Glutamatergic neuron (in vitro differentiated cells): ENCODE measurements at regions not wholly inside any gene's neighbourhood (a gene's known extent, or its start where the extent isn't known, plus 50 kb on each side); places are given as distances from the start of the nearest gene placed in this dataset.

Experiments used
- DNase-seq: peaks from one replicate; pipeline ENCODE4 v3.0.0; 2022
- H3K27ac Mint-ChIP-seq: one replicate; pipeline ENCODE4 v1.8.0; 2020; ENCODE audit warnings: mild to moderate bottlenecking, mixed read lengths, inconsistent platforms; ENCODE audit not compliant: unreplicated experiment
- H3K27me3 Mint-ChIP-seq: one replicate; pipeline ENCODE4 v1.8.0; 2020; ENCODE audit warnings: mild to moderate bottlenecking, moderate library complexity, mixed read lengths, inconsistent platforms; ENCODE audit not compliant: unreplicated experiment
- H3K36me3 Mint-ChIP-seq: one replicate; pipeline ENCODE4 v1.8.0; 2020; ENCODE audit warnings: mild to moderate bottlenecking, mixed read lengths, inconsistent platforms; ENCODE audit not compliant: unreplicated experiment
- H3K4me1 Mint-ChIP-seq: one replicate; pipeline ENCODE4 v1.8.0; 2020; ENCODE audit warnings: mild to moderate bottlenecking, low read depth, mixed read lengths, inconsistent platforms; ENCODE audit not compliant: unreplicated experiment
- H3K4me3 Mint-ChIP-seq: one replicate; pipeline ENCODE4 v1.8.0; 2020; ENCODE audit warnings: mild to moderate bottlenecking, mixed read lengths, inconsistent platforms; ENCODE audit not compliant: unreplicated experiment
- H3K9me3 Mint-ChIP-seq: one replicate; pipeline ENCODE4 v1.8.0; 2020; ENCODE audit warnings: mild to moderate bottlenecking, moderate library complexity, mixed read lengths, inconsistent platforms; ENCODE audit not compliant: unreplicated experiment
- TF ChIP-seq, protein P1 (sequence below): fragments of 200-600 bp; sonication (generic); IDR thresholded peaks from one replicate; pipeline ENCODE4 v1.5.0; 2021; ENCODE audit not compliant: partially characterized antibody, unreplicated experiment

DNA sequence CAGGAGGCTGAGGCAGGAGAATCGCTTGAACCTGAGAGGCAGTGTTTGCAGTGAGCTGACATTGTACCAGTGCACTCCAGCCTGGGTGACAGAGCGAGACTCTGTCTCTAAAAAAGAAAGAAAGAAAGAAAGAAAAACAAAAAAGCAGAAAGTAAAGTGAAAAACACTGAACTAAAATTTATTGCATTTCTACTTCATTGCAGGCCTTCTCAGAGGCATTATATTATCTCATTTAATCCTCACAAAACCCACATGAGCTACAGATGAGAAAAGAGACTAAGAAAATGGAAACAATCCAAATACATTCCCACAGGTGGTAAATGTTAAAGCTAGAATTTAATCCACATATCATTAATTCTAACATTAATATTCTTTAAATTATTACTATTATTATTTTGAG is 147.2 kb upstream of the FREM2 start:
- peaks cover 7% of the 10 kb centered on the region for H3K4me1 Mint-ChIP-seq
- no peak overlapping the region for H3K4me3 Mint-ChIP-seq
- DNase-seq, result no peak
- no peaks in the 10 kb centered on the region for H3K36me3 Mint-ChIP-seq
- H3K27ac Mint-ChIP-seq, result no peak overlapping the region
- H3K9me3 Mint-ChIP-seq, result no peaks in the 10 kb centered on the region
- TF ChIP-seq, protein P1, sequence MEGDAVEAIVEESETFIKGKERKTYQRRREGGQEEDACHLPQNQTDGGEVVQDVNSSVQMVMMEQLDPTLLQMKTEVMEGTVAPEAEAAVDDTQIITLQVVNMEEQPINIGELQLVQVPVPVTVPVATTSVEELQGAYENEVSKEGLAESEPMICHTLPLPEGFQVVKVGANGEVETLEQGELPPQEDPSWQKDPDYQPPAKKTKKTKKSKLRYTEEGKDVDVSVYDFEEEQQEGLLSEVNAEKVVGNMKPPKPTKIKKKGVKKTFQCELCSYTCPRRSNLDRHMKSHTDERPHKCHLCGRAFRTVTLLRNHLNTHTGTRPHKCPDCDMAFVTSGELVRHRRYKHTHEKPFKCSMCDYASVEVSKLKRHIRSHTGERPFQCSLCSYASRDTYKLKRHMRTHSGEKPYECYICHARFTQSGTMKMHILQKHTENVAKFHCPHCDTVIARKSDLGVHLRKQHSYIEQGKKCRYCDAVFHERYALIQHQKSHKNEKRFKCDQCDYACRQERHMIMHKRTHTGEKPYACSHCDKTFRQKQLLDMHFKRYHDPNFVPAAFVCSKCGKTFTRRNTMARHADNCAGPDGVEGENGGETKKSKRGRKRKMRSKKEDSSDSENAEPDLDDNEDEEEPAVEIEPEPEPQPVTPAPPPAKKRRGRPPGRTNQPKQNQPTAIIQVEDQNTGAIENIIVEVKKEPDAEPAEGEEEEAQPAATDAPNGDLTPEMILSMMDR, result no peak
- H3K27me3 Mint-ChIP-seq, result no peaks in the 10 kb centered on the region

DNA sequence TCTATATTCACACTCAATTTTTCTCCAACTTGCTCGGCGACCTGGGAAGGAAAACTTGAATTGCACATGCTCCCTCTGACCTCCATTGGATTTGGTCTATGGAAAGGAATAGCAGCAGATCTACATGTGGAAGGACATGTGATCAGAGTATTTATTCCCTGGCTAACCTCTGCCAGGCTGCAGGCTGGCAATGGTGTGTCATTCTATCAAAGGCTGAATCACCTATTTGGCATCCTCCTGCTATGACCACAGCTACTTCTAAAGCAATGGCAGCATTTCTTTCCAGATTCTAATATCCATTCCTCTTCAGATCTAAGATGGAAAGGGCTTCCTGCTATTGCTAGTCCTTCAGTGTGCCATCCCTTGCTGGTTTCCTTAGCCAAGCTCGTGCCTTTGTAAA is 144.3 kb upstream of the FREM2 start:
- no peaks in the 10 kb centered on the region for H3K9me3 Mint-ChIP-seq
- H3K4me3 Mint-ChIP-seq, result no peak overlapping the region
- DNase-seq, result no peak
- no peaks in the 10 kb centered on the region for H3K36me3 Mint-ChIP-seq
- H3K4me1 Mint-ChIP-seq, result no peaks in the 10 kb centered on the region
- H3K27ac Mint-ChIP-seq, result no peak overlapping the region
- TF ChIP-seq, protein P1, result no peak
- H3K27me3 Mint-ChIP-seq, result no peaks in the 10 kb centered on the region

DNA sequence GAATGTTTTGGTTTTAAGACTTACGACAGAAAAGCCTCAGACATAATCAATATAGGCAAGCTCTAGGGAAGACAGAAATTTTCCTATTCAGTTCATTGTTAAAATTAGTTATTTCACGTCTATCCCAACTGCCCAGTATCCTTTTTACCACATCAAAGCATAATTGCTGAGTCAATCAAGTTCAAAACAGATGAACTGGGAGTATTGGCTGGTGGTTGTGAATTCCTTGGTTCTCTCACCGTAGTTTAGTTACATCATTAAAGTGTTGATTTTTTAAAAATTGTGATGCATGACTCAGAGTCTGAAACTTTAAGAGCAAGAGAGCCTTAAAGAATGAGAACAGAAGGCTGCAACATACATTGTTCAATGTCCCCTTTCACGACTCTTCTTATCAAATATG is 143.3 kb upstream of the FREM2 start:
- DNase-seq, result no peak
- no peaks in the 10 kb centered on the region for H3K27me3 Mint-ChIP-seq
- H3K36me3 Mint-ChIP-seq, result no peaks in the 10 kb centered on the region
- no peak overlapping the region for H3K4me3 Mint-ChIP-seq
- TF ChIP-seq, protein P1, result no peak
- no peaks in the 10 kb centered on the region for H3K9me3 Mint-ChIP-seq
- no peak overlapping the region for H3K27ac Mint-ChIP-seq
- H3K4me1 Mint-ChIP-seq, result no peaks in the 10 kb centered on the region

DNA sequence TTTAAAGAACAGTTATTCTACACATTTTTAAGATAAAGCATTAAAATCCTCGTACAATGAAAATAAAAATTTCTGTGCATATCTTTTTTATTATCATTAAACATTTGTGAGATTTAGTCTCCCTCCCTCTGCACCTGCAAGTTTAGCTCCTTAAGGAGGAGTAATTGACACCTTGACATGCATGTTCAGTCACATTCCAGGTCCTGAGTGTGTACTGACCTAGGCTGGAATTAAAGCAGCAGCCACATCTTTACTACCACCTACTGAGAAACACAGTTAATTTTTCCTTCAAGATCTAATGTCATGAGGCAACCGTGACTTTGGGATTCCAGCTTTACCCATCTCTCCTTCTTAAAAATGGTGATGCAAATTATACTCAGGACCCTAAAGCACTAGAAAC is 123.1 kb upstream of the FREM2 start:
- DNase-seq, result no peak
- H3K9me3 Mint-ChIP-seq, result peaks cover 5% of the 10 kb centered on the region
- TF ChIP-seq, protein P1, result no peak
- no peak overlapping the region for H3K27ac Mint-ChIP-seq
- no peaks in the 10 kb centered on the region for H3K27me3 Mint-ChIP-seq
- peaks cover 5% of the 10 kb centered on the region for H3K36me3 Mint-ChIP-seq
- peaks cover 13% of the 10 kb centered on the region for H3K4me1 Mint-ChIP-seq
- H3K4me3 Mint-ChIP-seq, result no peak overlapping the region

DNA sequence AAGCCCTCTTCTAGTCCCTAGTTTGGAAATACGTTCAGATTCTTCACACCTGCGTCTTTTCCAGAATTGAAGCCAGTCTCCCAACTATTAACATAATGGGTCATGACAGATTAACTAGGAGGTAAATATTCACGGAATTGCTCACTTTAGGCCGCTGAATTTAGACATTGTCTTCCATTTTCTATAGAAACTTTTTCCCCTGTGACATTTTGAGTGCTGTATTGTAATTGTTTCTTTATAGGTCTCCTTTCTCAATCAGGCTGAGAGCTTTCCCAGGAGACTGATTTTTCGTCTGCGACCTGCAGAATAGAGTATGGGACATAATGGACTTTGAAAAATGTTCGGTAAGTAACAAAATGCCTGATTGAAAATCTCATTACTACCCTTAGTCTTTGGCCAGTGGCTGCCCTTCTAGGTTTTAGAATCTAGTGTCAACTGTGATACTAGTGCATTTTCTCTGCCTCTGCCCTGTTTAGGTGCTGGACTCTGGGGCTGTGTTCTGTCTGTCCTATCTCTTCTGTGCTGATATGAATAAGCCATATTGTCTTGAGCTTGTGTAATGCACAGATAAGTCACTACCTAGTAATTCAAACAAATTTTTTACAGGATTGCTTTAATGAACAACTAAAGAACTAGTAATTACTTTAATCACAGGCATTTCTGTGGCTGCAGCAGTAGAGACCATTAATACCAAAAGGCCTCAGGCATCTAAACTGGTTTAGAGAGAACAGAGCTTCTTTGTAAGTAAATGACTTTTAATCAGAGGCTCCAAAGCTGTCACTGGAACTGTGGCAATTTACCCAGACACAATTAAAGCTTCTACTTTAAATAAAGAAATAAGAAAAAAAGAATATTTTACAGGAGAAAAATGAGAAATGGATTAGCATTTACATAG is 122.4 kb upstream of the FREM2 start:
- Mint-ChIP-seq H3K9me3 (peaks cover 5% of the 10 kb centered on the region), H3K4me3 (no peak overlapping the region), H3K27ac (no peak overlapping the region), H3K36me3 (peaks cover 5% of the 10 kb centered on the region), H3K27me3 (no peaks in the 10 kb centered on the region), H3K4me1 (peaks cover 13% of the 10 kb centered on the region)
- TF ChIP-seq, protein P1, result no peak
- DNase-seq, result no peak
